OCI-M1 (cell line): ENCODE measurements at regions not wholly inside any gene's neighbourhood (a gene's known extent, or its start where the extent isn't known, plus 50 kb on each side); places are given as distances from the start of the nearest gene placed in this dataset.
A peak's percentile ranks its signal among the peaks of the same experiment; 100 is the strongest.
"Not testable (repeated sequence)": the region's sequence is repeated elsewhere in the genome, so short reads cannot be mapped to it uniquely, and the experiment has no call there.

Source experiments
- DNase-seq: peaks from one replicate; lab custom pipeline; 2025; lab: John Stamatoyannopoulos, UW

DNA sequence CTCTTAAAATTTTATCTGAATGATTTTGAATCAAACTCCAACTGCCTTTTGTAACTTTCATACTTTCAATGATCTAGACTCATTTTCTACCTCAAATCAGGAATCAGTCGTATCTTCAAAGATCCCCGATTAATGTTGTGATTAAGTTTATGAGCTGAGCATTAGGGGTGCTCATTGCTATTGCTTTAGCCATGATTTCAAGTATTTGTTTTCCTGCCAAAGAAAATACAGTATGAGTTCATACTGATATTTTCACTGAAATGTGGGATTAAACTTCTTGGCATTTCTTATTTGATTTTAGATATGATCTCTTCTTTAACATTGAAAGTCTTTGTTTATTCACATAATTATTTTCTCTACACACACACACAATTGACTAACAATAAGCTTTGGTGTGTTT, 785.6 kb downstream of the NTRK3 start:
- DNase-seq, result no peak

GRCh38 chr15:87463956-87464355, 792.6 kb downstream of the NTRK3 start:
- DNase-seq, result not testable (repeated sequence)

- DNase-seq, result no peak
Observed at GRCh38 chr15:87461631-87462030, 794.9 kb downstream of the NTRK3 start.

DNA sequence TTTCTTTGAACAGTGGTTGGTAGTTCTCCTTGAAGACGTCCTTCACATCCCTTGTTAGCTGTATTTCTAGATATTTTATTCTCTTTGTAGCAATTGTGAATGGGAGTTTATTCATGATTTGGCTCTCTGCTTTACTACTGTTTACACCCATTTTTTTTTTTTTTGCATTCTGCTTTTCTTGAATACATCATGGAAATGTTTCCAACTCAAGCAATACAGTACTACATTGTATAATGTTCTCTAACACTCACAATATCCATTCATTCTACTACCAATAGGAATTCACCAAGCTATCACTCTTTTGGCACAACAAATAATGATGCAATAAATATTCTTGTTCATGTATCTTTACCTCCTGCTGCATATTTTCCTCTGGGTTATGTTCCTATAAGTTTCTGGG, 801.7 kb downstream of the NTRK3 start:
- DNase-seq, result no peak

DNA sequence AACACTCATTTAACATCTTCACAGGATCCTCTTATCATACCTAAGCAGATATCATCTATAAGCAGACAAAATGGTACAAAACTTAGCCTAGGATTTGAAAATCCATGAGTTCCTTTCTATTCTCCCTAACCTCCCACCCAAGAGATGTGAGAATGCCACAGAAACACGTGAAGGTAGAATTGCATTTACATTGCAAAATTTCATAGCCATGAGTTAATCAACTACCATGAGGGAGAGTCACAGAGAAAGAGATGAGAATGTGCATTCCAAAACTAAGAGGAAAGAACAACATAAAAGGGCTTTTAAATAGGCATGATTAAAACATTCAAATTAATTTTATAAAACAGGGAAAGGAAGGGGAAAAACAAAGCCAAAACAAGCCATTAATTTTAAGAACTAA, 806.2 kb downstream of the NTRK3 start:
- DNase-seq, result no peak

DNA sequence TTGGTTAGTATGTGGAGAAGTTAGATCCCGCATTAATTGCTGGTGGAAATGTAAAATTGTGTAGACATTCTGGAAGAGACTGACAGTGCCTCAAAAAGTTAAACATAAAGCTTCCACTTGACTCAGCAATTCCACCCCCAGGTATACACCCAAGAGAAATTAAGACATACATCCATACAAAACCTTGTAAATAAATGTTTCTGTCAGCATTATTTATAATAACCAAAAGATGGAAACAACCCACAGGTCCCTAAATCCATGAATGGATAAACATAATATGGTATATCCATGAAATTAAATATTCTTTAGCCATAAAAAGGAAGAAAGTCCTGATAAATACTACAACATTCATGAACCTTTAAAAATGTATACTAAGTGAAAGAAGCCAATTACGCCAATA, 817.4 kb downstream of the NTRK3 start:
- DNase-seq, result no peak

DNA sequence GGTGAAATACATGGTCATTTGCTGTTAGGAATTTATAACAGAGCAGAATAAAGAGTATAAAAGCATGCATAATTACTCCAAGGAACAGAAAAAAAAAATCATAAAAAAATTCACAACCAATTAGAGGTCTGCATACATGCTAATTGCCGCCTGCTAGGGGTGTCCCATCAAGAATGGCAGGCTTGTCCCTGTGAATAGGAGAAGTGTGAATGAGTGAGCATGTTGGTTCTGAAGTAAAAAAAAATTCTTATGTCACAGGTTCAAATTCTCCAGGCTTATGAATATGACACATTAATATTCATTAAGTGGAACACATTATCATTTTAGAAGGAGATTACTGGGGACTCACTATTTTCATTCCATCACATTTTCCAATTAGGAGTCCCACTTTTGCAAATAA, 822.7 kb downstream of the NTRK3 start:
- no peak for DNase-seq

DNA sequence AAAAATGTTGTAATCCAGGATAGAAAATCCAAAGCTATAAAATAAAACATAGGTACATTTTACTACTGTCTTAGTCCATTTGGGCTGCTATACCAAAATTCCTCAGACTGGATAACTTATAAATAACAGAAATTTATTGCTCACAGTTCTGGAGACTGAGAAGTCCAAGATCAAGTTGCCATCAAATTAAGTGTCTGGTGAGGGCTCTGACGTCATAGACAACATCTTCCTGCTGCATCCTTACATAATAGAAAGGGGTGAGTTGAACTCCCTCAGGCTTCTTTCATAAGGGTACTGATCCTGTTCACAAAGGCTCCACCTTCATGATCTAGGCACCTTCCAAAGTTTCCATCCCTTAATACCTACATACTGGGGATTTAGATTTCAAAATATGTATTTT, 826.8 kb downstream of the NTRK3 start:
- no peak for DNase-seq

- DNase-seq, result no peak
Observed at GRCh38 chr15:87420017-87420416, 836.5 kb downstream of the NTRK3 start.

GRCh38 chr15:87419344-87419743, 837.2 kb downstream of the NTRK3 start:
- DNase-seq, result no peak

DNA sequence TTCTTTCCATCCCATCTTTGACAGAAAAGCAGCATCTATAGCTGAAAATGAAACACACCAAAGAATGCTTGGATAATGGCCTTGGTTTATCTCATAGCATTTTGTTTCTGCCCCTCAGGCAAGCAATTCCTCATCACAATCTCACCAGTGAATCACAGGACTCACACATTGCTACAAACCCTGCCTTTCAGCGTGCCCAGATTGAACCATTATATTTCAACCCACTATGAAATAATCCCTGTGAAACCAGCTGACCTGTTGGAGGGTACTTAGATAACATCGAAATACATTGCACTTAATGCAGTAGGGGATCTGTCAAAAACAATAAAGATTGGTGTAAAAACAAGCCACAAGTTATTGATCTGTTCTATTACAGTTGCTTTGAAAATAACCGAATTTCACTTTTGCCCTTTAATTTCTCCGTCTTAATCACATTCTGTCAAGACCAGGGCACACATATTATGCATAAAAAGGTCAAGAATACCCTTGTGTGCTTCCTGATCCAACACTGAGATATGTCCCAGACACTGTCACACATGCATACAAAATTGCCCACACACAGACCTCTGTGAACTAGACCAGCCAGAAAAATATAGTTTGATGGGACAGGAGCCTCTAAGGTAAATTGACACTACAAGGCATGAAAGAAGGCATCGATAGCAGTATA, 839.8 kb downstream of the NTRK3 start:
- DNase-seq, result no peak

DNA sequence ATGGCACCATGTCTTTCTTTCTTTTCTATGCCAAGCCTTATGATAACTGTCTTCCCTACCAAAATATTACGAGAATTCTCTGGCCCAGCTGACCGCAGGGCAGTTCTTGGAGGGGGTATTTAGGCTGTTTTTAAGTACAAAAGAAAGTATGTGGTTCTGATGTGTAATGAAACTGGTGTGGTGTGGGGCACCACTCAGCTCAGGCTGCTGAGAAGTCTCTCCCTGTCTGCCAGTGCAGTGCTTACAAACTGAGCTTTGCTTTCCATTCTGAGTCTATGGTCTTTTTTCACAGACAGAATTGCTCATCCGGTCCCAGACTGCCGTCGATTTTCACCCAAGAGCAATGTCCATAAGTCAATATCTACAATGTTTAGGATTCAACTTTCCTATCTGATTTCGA, 847.6 kb downstream of the NTRK3 start:
- no peak for DNase-seq

DNA sequence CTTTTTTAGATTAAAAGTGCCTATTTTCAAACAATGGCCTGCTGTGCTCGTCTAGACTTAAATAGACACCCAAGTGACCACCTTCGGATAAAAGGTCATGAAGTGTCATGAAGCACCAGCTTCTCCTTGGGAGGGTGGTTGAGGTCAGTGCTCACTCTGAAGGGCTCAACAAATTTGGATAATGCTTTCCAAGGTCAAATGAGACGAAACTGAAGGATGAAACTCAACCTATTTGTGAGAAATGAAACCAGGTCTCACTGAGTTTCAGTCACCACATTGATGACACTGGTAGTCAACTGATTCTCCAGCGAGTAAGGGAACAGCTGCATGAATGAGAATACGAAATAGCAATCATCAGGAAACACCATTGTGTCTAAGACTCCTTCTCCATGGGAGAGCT, 852.6 kb downstream of the NTRK3 start:
- no peak for DNase-seq

DNA sequence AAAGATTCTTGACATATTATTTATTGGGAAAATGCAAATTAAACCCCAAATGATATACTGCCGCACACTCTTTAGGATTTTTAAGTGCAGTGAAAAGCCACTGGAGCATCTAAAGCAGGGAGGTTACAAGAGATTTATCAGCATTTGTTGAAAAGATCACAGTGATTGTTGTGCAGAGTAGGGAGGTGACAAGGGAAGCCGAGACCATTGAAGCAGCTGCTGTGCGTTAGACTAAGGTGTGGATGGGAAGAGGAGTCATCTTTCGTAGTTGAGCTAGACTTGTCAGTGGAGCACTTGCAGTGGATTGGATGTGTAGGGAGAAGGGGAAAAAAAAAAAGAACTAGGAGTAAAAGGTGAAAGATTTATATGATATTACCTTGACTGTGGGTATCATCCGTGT, 854.6 kb downstream of the NTRK3 start:
- no peak for DNase-seq

GRCh38 chr15:87394676-87395075, 861.9 kb downstream of the NTRK3 start:
- DNase-seq, result no peak

GRCh38 chr15:87387766-87388165, 868.8 kb downstream of the NTRK3 start:
- DNase-seq, result no peak

GRCh38 chr15:87374339-87374738, 882.2 kb downstream of the NTRK3 start:
- DNase-seq, result no peak

DNA sequence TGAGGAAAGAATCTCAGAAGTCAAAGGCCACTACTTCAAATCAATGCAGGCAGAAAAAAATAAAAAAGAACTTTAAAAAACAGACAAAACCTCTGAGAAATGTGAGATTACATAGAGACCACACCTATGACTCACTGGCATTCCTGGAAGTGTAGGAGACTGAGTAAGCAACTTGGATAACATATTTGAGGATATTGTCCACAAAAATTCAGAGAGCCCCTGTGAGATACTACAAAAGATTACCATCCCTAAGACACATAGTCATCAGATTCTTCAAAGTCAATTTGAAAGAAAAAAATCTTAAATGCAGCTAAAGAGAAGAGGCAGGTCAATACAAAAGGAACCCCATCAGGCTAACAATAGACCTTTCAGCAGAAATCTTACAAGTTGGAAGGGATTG, 887.3 kb downstream of the NTRK3 start:
- peak; percentile 5 for DNase-seq

- DNase-seq, result no peak
Observed at GRCh38 chr15:87368511-87368910, 888.0 kb downstream of the NTRK3 start.

- no peak for DNase-seq
Observed at GRCh38 chr15:87365186-87365585, 891.4 kb downstream of the NTRK3 start.

GRCh38 chr15:87362531-87362930, 894.0 kb downstream of the NTRK3 start:
- DNase-seq, result no peak

GRCh38 chr15:87357637-87358313, 898.8 kb downstream of the NTRK3 start:
- no peak for DNase-seq

DNA sequence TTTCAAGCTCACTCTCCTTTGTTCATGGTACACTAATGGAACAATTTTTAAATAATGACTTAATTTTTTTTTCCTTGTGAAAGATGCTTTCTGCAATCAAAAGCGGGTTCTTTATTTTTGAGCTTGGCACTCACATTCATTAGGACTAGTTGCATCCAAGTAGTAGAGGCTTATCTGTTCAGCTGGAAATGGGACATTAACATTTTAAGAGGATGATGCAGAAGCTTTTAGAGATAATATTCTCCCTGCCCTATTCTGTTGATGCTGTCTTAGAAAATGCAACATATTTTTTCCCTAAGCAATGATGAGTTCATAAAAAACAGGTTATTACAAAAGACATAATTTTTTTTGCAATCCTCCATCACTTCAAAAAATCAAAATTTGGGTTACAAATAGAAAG, 900.6 kb downstream of the NTRK3 start:
- DNase-seq, result no peak
